ENCODE measurements at regions not wholly inside any gene's neighbourhood (a gene's known extent, or its start where the extent isn't known, plus 50 kb on each side); places are given as distances from the start of the nearest gene placed in this dataset.

- no peak for TF ChIP-seq CTCF (IDR thresholded peaks at IDR 0.05; ENCODE audit: low read depth, low read length)
- DNase-seq (ENCODE audit: low read depth, low spot score): no peak
- in situ Hi-C loops (cut with HindIII; ENCODE audit: low sequenced_read_pairs): no loop called here
- no peak overlapping the region for H3K4me3 ChIP-seq (ENCODE audit: low read depth, low read length)
Measured at GRCh38 chr20:58570204-58570859, 55.1 kb upstream of the APCDD1L start.

- no peak for DNase-seq (ENCODE audit: low read depth, low spot score)
- in situ Hi-C loops (cut with HindIII; ENCODE audit: low sequenced_read_pairs): no loop called here
- no peak overlapping the region for H3K4me3 ChIP-seq (ENCODE audit: low read depth, low read length)
- TF ChIP-seq CTCF (IDR thresholded peaks at IDR 0.05; ENCODE audit: low read depth, low read length): no peak
Measured at GRCh38 chr20:58569241-58570125, 54.3 kb upstream of the APCDD1L start.

- TF ChIP-seq CTCF (IDR thresholded peaks at IDR 0.05; ENCODE audit: low read depth, low read length): no peak
- in situ Hi-C loops (cut with HindIII; ENCODE audit: low sequenced_read_pairs): no loop called here
- DNase-seq (ENCODE audit: low read depth, low spot score): no peak
- H3K4me3 ChIP-seq (ENCODE audit: low read depth, low read length): no peak overlapping the region
Measured at GRCh38 chr20:58568483-58569240, 53.5 kb upstream of the APCDD1L start.

- no peak overlapping the region for H3K4me3 ChIP-seq (ENCODE audit: low read depth, low read length)
- in situ Hi-C loops (cut with HindIII; ENCODE audit: low sequenced_read_pairs): no loop called here
- no peak for TF ChIP-seq CTCF (IDR thresholded peaks at IDR 0.05; ENCODE audit: low read depth, low read length)
- no peak for DNase-seq (ENCODE audit: low read depth, low spot score)
Measured at GRCh38 chr20:58568126-58568482, 52.9 kb upstream of the APCDD1L start.

GRCh38 chr20:58567437-58567836, 52.2 kb upstream of the APCDD1L start:
- no peak overlapping the region for H3K4me3 ChIP-seq (ENCODE audit: low read depth, low read length)
- no peak for TF ChIP-seq CTCF (IDR thresholded peaks at IDR 0.05; ENCODE audit: low read depth, low read length)
- DNase-seq (ENCODE audit: low read depth, low spot score): no peak
- in situ Hi-C loops (cut with HindIII; ENCODE audit: low sequenced_read_pairs): no loop called here

GRCh38 chr20:58566981-58567380, 51.8 kb upstream of the APCDD1L start:
- TF ChIP-seq CTCF (IDR thresholded peaks at IDR 0.05; ENCODE audit: low read depth, low read length): no peak
- no peak overlapping the region for H3K4me3 ChIP-seq (ENCODE audit: low read depth, low read length)
- DNase-seq (ENCODE audit: low read depth, low spot score): no peak
- in situ Hi-C loops (cut with HindIII; ENCODE audit: low sequenced_read_pairs): no loop called here
